GM23248 (cell line): ENCODE measurements at regions not wholly inside any gene's neighbourhood (a gene's known extent, or its start where the extent isn't known, plus 50 kb on each side); places are given as distances from the start of the nearest gene placed in this dataset.

Experiments
- DNase-seq: peaks from one replicate; pipeline ENCODE4 v3.0.0-alpha.2; 2015
- H2AFZ ChIP-seq: fragments of 200-600 bp; sonication (generic); 2 replicates; pipeline ENCODE4 v1.6.1; 2016; ENCODE audit warnings: antibody characterized with exemption
- H3F3A ChIP-seq: fragments of 200-600 bp; sonication (generic); 2 replicates; pipeline ENCODE4 v1.6.1; 2016; ENCODE audit warnings: mild to moderate bottlenecking, antibody characterized with exemption, mixed run types; ENCODE audit not compliant: insufficient read depth
- H3K27ac ChIP-seq: fragments of 200-600 bp; sonication (generic); 2 replicates; pipeline ENCODE4 v1.5.1; 2016; ENCODE audit warnings: mild to moderate bottlenecking
- H3K27me3 ChIP-seq: fragments of 200-600 bp; sonication (generic); replicated peaks from 2 replicates; pipeline ENCODE4 v1.6.1; 2016; ENCODE audit warnings: mild to moderate bottlenecking; ENCODE audit not compliant: insufficient read depth
- H3K36me3 ChIP-seq: fragments of 200-600 bp; sonication (generic); 2 replicates; pipeline ENCODE4 v1.6.1; 2016; ENCODE audit warnings: low read depth, mild to moderate bottlenecking
- H3K4me1 ChIP-seq: fragments of 200-600 bp; sonication (generic); 2 replicates; pipeline ENCODE4 v1.6.1; 2016; ENCODE audit warnings: mild to moderate bottlenecking; ENCODE audit not compliant: insufficient read depth
- H3K4me2 ChIP-seq: fragments of 200-600 bp; sonication (generic); one replicate; pipeline ENCODE4 v1.6.1; 2016; ENCODE audit warnings: mild to moderate bottlenecking; ENCODE audit not compliant: unreplicated experiment
- H3K4me3 ChIP-seq: fragments of 200-600 bp; sonication (generic); 2 replicates; pipeline ENCODE4 v1.5.1; 2016; ENCODE audit warnings: mild to moderate bottlenecking
- H3K79me2 ChIP-seq: fragments of 200-600 bp; sonication (generic); 2 replicates; pipeline ENCODE4 v1.6.1; 2016; ENCODE audit warnings: mild to moderate bottlenecking; ENCODE audit not compliant: insufficient read depth
- H3K9ac ChIP-seq: fragments of 200-600 bp; sonication (generic); 2 replicates; pipeline ENCODE4 v1.6.1; 2016; ENCODE audit warnings: mild to moderate bottlenecking
- H3K9me2 ChIP-seq: fragments of 200-600 bp; sonication (generic); 2 replicates; pipeline ENCODE4 v1.6.1; 2016; ENCODE audit warnings: mixed run types, mild to moderate bottlenecking, moderate library complexity; ENCODE audit not compliant: insufficient read depth
- H3K9me3 ChIP-seq: fragments of 200-600 bp; sonication (generic); one replicate; pipeline ENCODE4 v1.6.1; 2017; ENCODE audit warnings: low read depth
- H4K20me1 ChIP-seq: fragments of 200-600 bp; sonication (generic); 2 replicates; pipeline ENCODE4 v1.6.0; 2016; ENCODE audit not compliant: insufficient read depth
- EZH2 ChIP-seq: fragments of 200-600 bp; sonication (generic); IDR thresholded peaks from 2 replicates; pipeline ENCODE4 v1.6.1; 2018; ENCODE audit warnings: antibody characterized with exemption, mild to moderate bottlenecking; ENCODE audit not compliant: insufficient read depth, poor library complexity, severe bottlenecking
- EZH2phosphoT487 ChIP-seq: fragments of 200-600 bp; sonication (generic); IDR thresholded peaks from 2 replicates; pipeline ENCODE4 v1.6.1; 2018; ENCODE audit warnings: antibody characterized with exemption, moderate library complexity, mild to moderate bottlenecking, low read depth; ENCODE audit not compliant: insufficient read depth
- WGBS, 2 experiments: methylation state at CpG; one replicate each; pipeline ENCODE4 v1.1.6; 2015 to 2017; ENCODE audit warnings: low lambda C conversion rate in 2 of 2, low coverage in 1 of 2; ENCODE audit errors: missing lambda C conversion rate in 2 of 2; 5-methylcytosine and 5-hydroxymethylcytosine counted together
- in situ Hi-C: fragments of 300-500 bp; cut with MboI; formaldehyde crosslinking; loops from 2 replicates; pipeline ENCODE4 v1.15.0; 2020

- Histone ChIP-seq H3K9ac (no peak overlapping the region), H3K27ac (no peak overlapping the region), H4K20me1 (no peaks in the 10 kb centered on the region), H3K9me2 (no peaks in the 10 kb centered on the region), H3K4me2 (no peak overlapping the region), H3K79me2 (no peaks in the 10 kb centered on the region), H3K9me3 (no peaks in the 10 kb centered on the region), H2AFZ (no peak overlapping the region), H3K4me3 (no peak overlapping the region), H3K4me1 (no peaks in the 10 kb centered on the region), H3K27me3 (no peaks in the 10 kb centered on the region), H3K36me3 (no peaks in the 10 kb centered on the region), H3F3A (no peaks in the 10 kb centered on the region)
- no peak for DNase-seq
- no peak for TF ChIP-seq EZH2phosphoT487
- TF ChIP-seq EZH2: no peak
- 31 to 38% methylated on average over 9 of the region's 9 CpGs for WGBS, 2 experiments
- in situ Hi-C loops: no loop called here
These were observed 190.7 kb downstream of the OR13H1 start for GRCh38 chrX:131734621-131735020.

GRCh38 chrX:131735127-131735526 is 191.3 kb downstream of the OR13H1 start:
- DNase-seq: no peak
- no peaks in the 10 kb centered on the region for H3K79me2 ChIP-seq
- H3K4me2 ChIP-seq: no peak overlapping the region
- TF ChIP-seq EZH2phosphoT487 (no peak), EZH2 (no peak)
- H3K4me1 ChIP-seq: no peaks in the 10 kb centered on the region
- H3K27me3 ChIP-seq: no peaks in the 10 kb centered on the region
- H4K20me1 ChIP-seq: no peaks in the 10 kb centered on the region
- no peak overlapping the region for H3K9ac ChIP-seq
- H3F3A ChIP-seq: no peaks in the 10 kb centered on the region
- WGBS, 2 experiments: 12 to 26% methylated on average over 3 of the region's 3 CpGs
- no peak overlapping the region for H2AFZ ChIP-seq
- H3K9me2 ChIP-seq: no peaks in the 10 kb centered on the region
- no peak overlapping the region for H3K27ac ChIP-seq
- no peak overlapping the region for H3K4me3 ChIP-seq
- in situ Hi-C loops: no loop called here
- no peaks in the 10 kb centered on the region for H3K9me3 ChIP-seq
- no peaks in the 10 kb centered on the region for H3K36me3 ChIP-seq

GRCh38 chrX:131739823-131740222 is 195.9 kb downstream of the OR13H1 start:
- H3K27ac ChIP-seq: no peak overlapping the region
- H3K4me3 ChIP-seq: no peak overlapping the region
- no peak for TF ChIP-seq EZH2
- TF ChIP-seq EZH2phosphoT487: no peak
- in situ Hi-C loops: no loop called here
- no peaks in the 10 kb centered on the region for H4K20me1 ChIP-seq
- no peaks in the 10 kb centered on the region for H3K9me3 ChIP-seq
- no peaks in the 10 kb centered on the region for H3K9me2 ChIP-seq
- H3K4me1 ChIP-seq: no peaks in the 10 kb centered on the region
- H3K36me3 ChIP-seq: no peaks in the 10 kb centered on the region
- WGBS, 2 experiments: 8 to 17% methylated on average over 2 of the region's 2 CpGs
- H3K4me2 ChIP-seq: no peak overlapping the region
- H3K79me2 ChIP-seq: no peaks in the 10 kb centered on the region
- no peaks in the 10 kb centered on the region for H3F3A ChIP-seq
- no peak overlapping the region for H2AFZ ChIP-seq
- H3K9ac ChIP-seq: no peak overlapping the region
- no peak for DNase-seq
- no peaks in the 10 kb centered on the region for H3K27me3 ChIP-seq

GRCh38 chrX:131741103-131741581 is 197.3 kb downstream of the OR13H1 start:
- in situ Hi-C loops: no loop called here
- Histone ChIP-seq H3K9me2 (no peaks in the 10 kb centered on the region), H3K4me3 (no peak overlapping the region), H3K9me3 (no peaks in the 10 kb centered on the region), H3K4me2 (no peak overlapping the region), H3K79me2 (no peaks in the 10 kb centered on the region), H3K4me1 (no peaks in the 10 kb centered on the region), H3K27me3 (no peaks in the 10 kb centered on the region), H3K9ac (no peak overlapping the region), H2AFZ (no peak overlapping the region), H3K36me3 (no peaks in the 10 kb centered on the region), H3F3A (no peaks in the 10 kb centered on the region), H3K27ac (no peak overlapping the region), H4K20me1 (no peaks in the 10 kb centered on the region)
- 34 to 57% methylated on average over 8 to 12 of the region's 12 CpGs for WGBS, 2 experiments
- DNase-seq: no peak
- no peak for TF ChIP-seq EZH2phosphoT487
- TF ChIP-seq EZH2: no peak
